ENCODE measurements at regions not wholly inside any gene's neighbourhood (a gene's known extent, or its start where the extent isn't known, plus 50 kb on each side); places are given as distances from the start of the nearest gene placed in this dataset.

GRCh38 chr4:181308476-181309312 lies 934.5 kb upstream of the TENM3 start:
- H4K91ac ChIP-seq (ENCODE audit: low read length) = no peak overlapping the region
- no peak for DNase-seq
- no peak overlapping the region for H3K4ac ChIP-seq (ENCODE audit: low read depth in 1 of 2, low read length in 2 of 2)
- no peaks in the 10 kb centered on the region for H3K9me3 ChIP-seq (ENCODE audit: control insufficient read depth, low read length)
- no peak overlapping the region for H2AK5ac ChIP-seq (ENCODE audit: low read length, severe bottlenecking)
- no peaks in the 10 kb centered on the region for H3K27me3 ChIP-seq (ENCODE audit: control insufficient read depth in 1 of 2, insufficient read depth in 1 of 2, low read length in 2 of 2)
- H2BK12ac ChIP-seq (ENCODE audit: low read length in 2 of 2) = no peak overlapping the region
- no peaks in the 10 kb centered on the region for H3K4me1 ChIP-seq (ENCODE audit: control insufficient read depth, insufficient read depth, low read depth, low read length)
- H3K36me3 ChIP-seq (ENCODE audit: control insufficient read depth in 1 of 2, insufficient read depth in 2 of 2, low read depth in 1 of 2, low read length in 2 of 2) = no peaks in the 10 kb centered on the region
- no peaks in the 10 kb centered on the region for H3K79me1 ChIP-seq (replicated peaks; ENCODE audit: low read length, poor library complexity, severe bottlenecking)
- no peak overlapping the region for H3K14ac ChIP-seq (ENCODE audit: low read length in 2 of 2)
- no peak overlapping the region for H3K18ac ChIP-seq (ENCODE audit: low read depth in 1 of 2, low read length in 2 of 2)
- H3K23ac ChIP-seq (ENCODE audit: low read length in 2 of 2) = no peak overlapping the region
- no peak overlapping the region for H4K8ac ChIP-seq (ENCODE audit: low read length)
- no peak overlapping the region for H3K9ac ChIP-seq (ENCODE audit: low read length)
- H2BK5ac ChIP-seq (ENCODE audit: low read depth, low read length, poor library complexity, severe bottlenecking) = no peak overlapping the region
- H2BK15ac ChIP-seq (ENCODE audit: low read depth, poor library complexity, severe bottlenecking) = no peak overlapping the region
- H3K27ac ChIP-seq (ENCODE audit: low read length, poor library complexity, severe bottlenecking) = no peak overlapping the region
- H3K4me3 ChIP-seq (ENCODE audit: insufficient read depth in 1 of 2, low read depth in 1 of 2, low read length in 2 of 2) = no peak overlapping the region
- no peak overlapping the region for H2AFZ ChIP-seq (ENCODE audit: low read depth, low read length)
- no peak overlapping the region for H3K4me2 ChIP-seq (ENCODE audit: low read length, poor library complexity, severe bottlenecking)
- no peak overlapping the region for H2BK120ac ChIP-seq (ENCODE audit: low read depth, low read length)
- 83% methylated on average over 4 of the region's 7 CpGs for WGBS

- H3K14ac ChIP-seq (ENCODE audit: low read length in 2 of 2) = no peak overlapping the region
- H3K4ac ChIP-seq (ENCODE audit: low read depth in 1 of 2, low read length in 2 of 2) = no peak overlapping the region
- no peak for DNase-seq
- no peak overlapping the region for H2BK12ac ChIP-seq (ENCODE audit: low read length in 2 of 2)
- H2AFZ ChIP-seq (ENCODE audit: low read depth, low read length) = no peak overlapping the region
- H2AK5ac ChIP-seq (ENCODE audit: low read length, severe bottlenecking) = no peak overlapping the region
- H3K79me1 ChIP-seq (replicated peaks; ENCODE audit: low read length, poor library complexity, severe bottlenecking) = no peaks in the 10 kb centered on the region
- H3K27ac ChIP-seq (ENCODE audit: low read length, poor library complexity, severe bottlenecking) = no peak overlapping the region
- no peak overlapping the region for H2BK15ac ChIP-seq (ENCODE audit: low read depth, poor library complexity, severe bottlenecking)
- H2BK120ac ChIP-seq (ENCODE audit: low read depth, low read length) = no peak overlapping the region
- H3K27me3 ChIP-seq (ENCODE audit: control insufficient read depth in 1 of 2, insufficient read depth in 1 of 2, low read length in 2 of 2) = no peaks in the 10 kb centered on the region
- no peak overlapping the region for H4K91ac ChIP-seq (ENCODE audit: low read length)
- H3K9ac ChIP-seq (ENCODE audit: low read length) = no peak overlapping the region
- H2BK5ac ChIP-seq (ENCODE audit: low read depth, low read length, poor library complexity, severe bottlenecking) = no peak overlapping the region
- 77% methylated on average over 3 of the region's 4 CpGs for WGBS
- no peaks in the 10 kb centered on the region for H3K36me3 ChIP-seq (ENCODE audit: control insufficient read depth in 1 of 2, insufficient read depth in 2 of 2, low read depth in 1 of 2, low read length in 2 of 2)
- no peaks in the 10 kb centered on the region for H3K4me1 ChIP-seq (ENCODE audit: control insufficient read depth, insufficient read depth, low read depth, low read length)
- no peak overlapping the region for H3K4me2 ChIP-seq (ENCODE audit: low read length, poor library complexity, severe bottlenecking)
- no peak overlapping the region for H4K8ac ChIP-seq (ENCODE audit: low read length)
- no peak overlapping the region for H3K18ac ChIP-seq (ENCODE audit: low read depth in 1 of 2, low read length in 2 of 2)
- H3K9me3 ChIP-seq (ENCODE audit: control insufficient read depth, low read length) = peaks cover 5% of the 10 kb centered on the region
- no peak overlapping the region for H3K4me3 ChIP-seq (ENCODE audit: insufficient read depth in 1 of 2, low read depth in 1 of 2, low read length in 2 of 2)
- H3K23ac ChIP-seq (ENCODE audit: low read length in 2 of 2) = no peak overlapping the region
Measured at GRCh38 chr4:181312066-181312465, 931.1 kb upstream of the TENM3 start.

GRCh38 chr4:181319629-181320028 lies 923.6 kb upstream of the TENM3 start:
- H2BK5ac ChIP-seq (ENCODE audit: low read depth, low read length, poor library complexity, severe bottlenecking) = no peak overlapping the region
- 54% methylated on average over 3 of the region's 5 CpGs for WGBS
- H2BK120ac ChIP-seq (ENCODE audit: low read depth, low read length) = no peak overlapping the region
- peaks cover 2% of the 10 kb centered on the region for H3K9me3 ChIP-seq (ENCODE audit: control insufficient read depth, low read length)
- no peak overlapping the region for H3K27ac ChIP-seq (ENCODE audit: low read length, poor library complexity, severe bottlenecking)
- no peaks in the 10 kb centered on the region for H3K4me1 ChIP-seq (ENCODE audit: control insufficient read depth, insufficient read depth, low read depth, low read length)
- no peak overlapping the region for H2AK5ac ChIP-seq (ENCODE audit: low read length, severe bottlenecking)
- no peaks in the 10 kb centered on the region for H3K36me3 ChIP-seq (ENCODE audit: control insufficient read depth in 1 of 2, insufficient read depth in 2 of 2, low read depth in 1 of 2, low read length in 2 of 2)
- no peaks in the 10 kb centered on the region for H3K27me3 ChIP-seq (ENCODE audit: control insufficient read depth in 1 of 2, insufficient read depth in 1 of 2, low read length in 2 of 2)
- no peak overlapping the region for H2BK15ac ChIP-seq (ENCODE audit: low read depth, poor library complexity, severe bottlenecking)
- no peak for DNase-seq
- no peak overlapping the region for H3K4me3 ChIP-seq (ENCODE audit: insufficient read depth in 1 of 2, low read depth in 1 of 2, low read length in 2 of 2)
- H3K4ac ChIP-seq (ENCODE audit: low read depth in 1 of 2, low read length in 2 of 2) = no peak overlapping the region
- no peak overlapping the region for H3K4me2 ChIP-seq (ENCODE audit: low read length, poor library complexity, severe bottlenecking)
- H3K79me1 ChIP-seq (replicated peaks; ENCODE audit: low read length, poor library complexity, severe bottlenecking) = no peaks in the 10 kb centered on the region
- no peak overlapping the region for H2BK12ac ChIP-seq (ENCODE audit: low read length in 2 of 2)
- H3K18ac ChIP-seq (ENCODE audit: low read depth in 1 of 2, low read length in 2 of 2) = no peak overlapping the region
- no peak overlapping the region for H4K8ac ChIP-seq (ENCODE audit: low read length)
- H4K91ac ChIP-seq (ENCODE audit: low read length) = no peak overlapping the region
- H3K9ac ChIP-seq (ENCODE audit: low read length) = no peak overlapping the region
- no peak overlapping the region for H3K14ac ChIP-seq (ENCODE audit: low read length in 2 of 2)
- no peak overlapping the region for H3K23ac ChIP-seq (ENCODE audit: low read length in 2 of 2)
- H2AFZ ChIP-seq (ENCODE audit: low read depth, low read length) = no peak overlapping the region

- Histone ChIP-seq H3K23ac (ENCODE audit: low read length in 2 of 2) (no peak overlapping the region), H2AFZ (ENCODE audit: low read depth, low read length) (no peak overlapping the region), H3K9ac (ENCODE audit: low read length) (no peak overlapping the region), H2AK5ac (ENCODE audit: low read length, severe bottlenecking) (no peak overlapping the region), H3K9me3 (ENCODE audit: control insufficient read depth, low read length) (no peaks in the 10 kb centered on the region), H2BK5ac (ENCODE audit: low read depth, low read length, poor library complexity, severe bottlenecking) (no peak overlapping the region), H3K4ac (ENCODE audit: low read depth in 1 of 2, low read length in 2 of 2) (no peak overlapping the region), H3K36me3 (ENCODE audit: control insufficient read depth in 1 of 2, insufficient read depth in 2 of 2, low read depth in 1 of 2, low read length in 2 of 2) (no peaks in the 10 kb centered on the region), H3K27me3 (ENCODE audit: control insufficient read depth in 1 of 2, insufficient read depth in 1 of 2, low read length in 2 of 2) (no peaks in the 10 kb centered on the region), H2BK15ac (ENCODE audit: low read depth, poor library complexity, severe bottlenecking) (no peak overlapping the region), H3K18ac (ENCODE audit: low read depth in 1 of 2, low read length in 2 of 2) (no peak overlapping the region), H2BK120ac (ENCODE audit: low read depth, low read length) (no peak overlapping the region), H3K4me2 (ENCODE audit: low read length, poor library complexity, severe bottlenecking) (no peak overlapping the region), H4K8ac (ENCODE audit: low read length) (no peak overlapping the region), H3K27ac (ENCODE audit: low read length, poor library complexity, severe bottlenecking) (no peak overlapping the region), H3K14ac (ENCODE audit: low read length in 2 of 2) (no peak overlapping the region), H3K4me1 (ENCODE audit: control insufficient read depth, insufficient read depth, low read depth, low read length) (no peaks in the 10 kb centered on the region), H2BK12ac (ENCODE audit: low read length in 2 of 2) (no peak overlapping the region), H3K79me1 (replicated peaks; ENCODE audit: low read length, poor library complexity, severe bottlenecking) (no peaks in the 10 kb centered on the region), H3K4me3 (ENCODE audit: insufficient read depth in 1 of 2, low read depth in 1 of 2, low read length in 2 of 2) (no peak overlapping the region), H4K91ac (ENCODE audit: low read length) (no peak overlapping the region)
- DNase-seq = no peak
- WGBS = 63% methylated on average over 1 of the region's 2 CpGs
Measured at GRCh38 chr4:181323061-181323460, 920.1 kb upstream of the TENM3 start.

All from mesenchymal stem cell (in vitro differentiated cells and primary cell).